HG03139 (cell line): ENCODE measurements at regions not wholly inside any gene's neighbourhood (a gene's known extent, or its start where the extent isn't known, plus 50 kb on each side); places are given as distances from the start of the nearest gene placed in this dataset.

Experiments
- ATAC-seq: cut with Tn5 transposase; IDR thresholded peaks from one replicate; pipeline ENCODE4 v1.9.1; 2021; ENCODE audit not compliant: unreplicated experiment

DNA sequence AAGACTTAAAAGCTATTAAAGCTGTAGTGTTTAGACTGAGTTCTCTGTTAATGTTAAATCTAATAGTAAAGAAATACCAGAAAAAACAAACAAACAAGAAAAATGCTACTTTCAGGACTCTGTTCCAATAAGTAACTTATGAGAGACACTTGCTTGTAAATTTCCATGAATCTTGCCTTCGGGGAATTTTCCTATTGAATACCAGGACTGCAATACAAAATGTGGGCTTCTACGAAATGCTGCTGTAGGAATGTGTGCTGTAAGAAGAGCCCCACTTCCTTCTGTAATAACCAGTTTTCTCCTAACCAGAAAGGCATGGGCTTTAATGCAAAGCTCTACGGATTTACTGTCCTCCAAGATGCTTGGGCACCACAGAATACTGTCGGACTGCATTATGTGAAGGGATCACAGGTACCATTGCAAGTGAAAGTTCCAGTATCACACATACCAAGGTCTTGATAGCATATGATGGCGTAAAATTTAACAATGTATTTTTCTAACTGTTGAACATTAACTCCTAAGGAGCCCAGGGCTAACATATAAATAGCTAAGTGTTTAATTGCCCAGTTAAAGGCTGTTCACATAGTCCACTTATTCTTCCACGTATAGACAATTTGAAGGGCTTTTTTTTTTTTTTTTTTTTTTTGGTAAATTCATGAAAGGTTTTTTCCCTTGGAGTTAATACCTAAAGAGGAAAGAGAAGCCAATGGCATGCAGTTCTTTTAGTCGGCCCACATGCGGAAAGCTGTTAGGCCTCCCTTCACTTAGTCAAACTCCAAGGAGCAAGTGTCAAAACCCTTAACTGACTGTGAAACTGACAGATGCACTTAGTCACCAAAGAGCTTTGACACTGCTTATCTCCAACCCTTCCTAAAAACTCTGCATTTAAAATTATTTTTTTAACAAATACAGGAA is 564.0 kb upstream of the POU3F3 start:
- no peak for ATAC-seq

DNA sequence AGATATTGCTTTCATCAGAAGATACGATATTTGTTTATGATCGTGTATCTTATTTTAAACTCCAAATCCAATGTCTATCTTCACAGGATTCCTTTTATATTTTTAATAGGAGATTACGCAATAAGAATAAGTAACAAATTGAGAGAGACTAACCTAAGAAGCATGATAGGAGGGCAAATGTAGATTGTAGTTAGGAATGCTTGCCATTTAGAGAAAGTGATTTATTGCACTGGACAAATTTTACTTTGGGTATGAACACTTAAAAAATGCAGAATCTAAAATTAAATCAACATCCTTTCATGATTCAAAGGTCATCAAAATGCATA is 563.4 kb upstream of the POU3F3 start:
- ATAC-seq: no peak

- no peak for ATAC-seq
Measured at GRCh38 chr2:104312684-104313083, 541.2 kb upstream of the POU3F3 start.

DNA sequence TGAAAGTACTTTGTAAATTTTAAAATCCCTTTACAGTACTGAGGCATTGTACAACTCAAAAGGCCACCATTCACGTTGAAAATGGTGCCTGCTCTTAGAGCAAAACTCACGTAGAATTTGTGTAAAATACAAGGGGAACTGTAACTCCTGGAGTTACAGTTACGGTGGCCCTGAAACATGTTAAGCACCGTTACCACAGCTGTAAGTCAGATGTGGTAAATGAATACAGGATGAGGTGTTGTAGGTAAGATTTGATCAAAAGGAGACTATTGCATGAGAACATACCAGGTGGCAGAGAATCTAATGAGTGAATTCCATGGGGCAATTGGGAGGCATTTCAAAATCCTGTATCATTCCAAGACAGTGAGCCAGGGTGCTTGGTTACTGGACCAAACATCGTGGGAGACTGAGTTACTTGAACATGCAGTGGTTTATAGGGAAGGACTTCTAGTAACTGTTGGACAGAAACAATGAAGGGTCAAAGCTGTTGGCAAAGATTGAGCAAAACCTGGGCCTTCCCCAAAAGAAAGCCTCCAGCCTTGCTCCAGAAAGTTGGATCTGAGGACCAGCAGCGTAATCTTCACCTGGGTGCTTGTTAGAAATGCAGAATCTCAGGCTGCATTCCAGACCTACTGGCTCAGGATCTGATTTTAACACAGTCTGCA is 535.8 kb upstream of the POU3F3 start:
- ATAC-seq: no peak

DNA sequence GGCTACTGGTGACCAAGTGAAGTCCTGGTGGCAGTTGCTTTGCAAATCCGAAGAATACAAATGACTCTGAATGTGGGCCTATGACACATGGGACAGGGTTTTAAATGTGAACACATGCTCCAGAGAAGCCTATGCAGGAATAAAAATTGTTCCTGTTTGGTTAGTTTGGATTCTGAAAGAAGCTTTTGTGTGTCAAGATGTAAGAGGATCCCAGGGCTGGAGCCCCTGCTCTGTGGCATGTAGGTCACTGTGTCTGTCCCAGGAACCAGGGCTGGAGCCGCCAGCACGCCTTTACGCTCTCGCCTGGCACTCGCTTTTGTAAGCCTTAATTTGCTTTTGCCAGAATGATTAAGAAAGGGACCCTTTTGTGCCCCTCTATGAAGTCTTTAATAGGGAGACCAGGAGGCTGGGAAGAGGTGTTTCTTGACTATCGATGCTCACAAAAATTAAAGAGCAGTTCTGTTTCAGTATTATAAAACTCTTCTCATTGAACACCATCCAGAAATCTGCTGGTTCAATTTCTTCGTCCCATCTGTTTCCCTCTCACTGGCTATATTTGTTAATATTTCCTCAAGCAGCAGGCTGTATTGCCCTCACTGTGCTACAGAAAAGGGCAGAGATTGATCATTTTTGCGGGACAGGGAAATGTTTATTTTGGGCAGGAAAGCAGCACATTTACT is 532.7 kb upstream of the POU3F3 start:
- ATAC-seq: no peak

DNA sequence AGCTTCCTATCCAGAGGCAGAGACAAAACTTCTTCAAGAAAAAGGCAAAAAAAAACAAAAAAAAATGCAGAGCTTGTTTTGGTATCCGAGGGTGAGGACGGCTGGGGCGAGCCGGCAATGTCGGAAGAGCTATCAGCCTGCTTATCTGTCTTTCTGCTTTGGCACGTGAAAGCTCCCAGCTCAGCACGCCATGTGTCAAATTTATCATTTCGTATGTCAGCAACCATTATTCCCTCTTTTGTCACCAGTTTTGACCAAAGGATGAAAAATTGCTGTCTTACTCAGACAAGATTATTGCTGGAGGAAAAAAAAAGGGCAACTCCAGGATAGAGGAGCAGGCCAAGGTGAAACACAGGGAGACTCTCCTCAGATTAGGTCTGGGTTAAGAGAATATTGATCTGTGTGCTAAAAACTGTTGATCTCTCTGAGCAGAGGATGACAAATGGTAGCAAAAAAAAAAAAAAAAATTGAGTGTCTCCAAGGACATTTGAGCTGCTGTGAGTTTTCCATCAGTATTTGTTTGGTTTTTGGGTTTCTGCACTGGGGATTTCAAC is 532.0 kb upstream of the POU3F3 start:
- ATAC-seq: no peak

DNA sequence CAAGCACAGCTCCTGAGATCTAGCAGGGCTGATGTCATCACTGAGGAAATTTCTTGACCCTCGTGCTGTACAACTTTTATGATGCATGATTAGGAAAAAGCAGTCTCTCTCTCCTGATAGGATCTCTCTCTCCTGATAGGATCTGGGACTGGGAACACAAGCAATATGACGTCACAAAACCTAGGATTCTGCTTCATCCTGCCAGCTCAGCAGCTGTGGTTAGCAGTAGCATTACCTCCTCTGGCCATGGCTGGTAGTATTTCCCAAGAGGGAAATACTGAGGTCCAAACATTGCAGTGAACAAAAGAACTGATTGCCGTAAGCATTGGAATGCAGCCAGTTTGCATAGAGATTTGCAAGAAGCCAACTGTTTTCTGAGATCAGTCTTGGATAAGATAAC is 521.2 kb upstream of the POU3F3 start:
- ATAC-seq: no peak

- ATAC-seq: no peak
Measured at GRCh38 chr2:104337869-104338268, 516.0 kb upstream of the POU3F3 start.

GRCh38 chr2:104340162-104340561 is 513.8 kb upstream of the POU3F3 start:
- ATAC-seq: no peak

DNA sequence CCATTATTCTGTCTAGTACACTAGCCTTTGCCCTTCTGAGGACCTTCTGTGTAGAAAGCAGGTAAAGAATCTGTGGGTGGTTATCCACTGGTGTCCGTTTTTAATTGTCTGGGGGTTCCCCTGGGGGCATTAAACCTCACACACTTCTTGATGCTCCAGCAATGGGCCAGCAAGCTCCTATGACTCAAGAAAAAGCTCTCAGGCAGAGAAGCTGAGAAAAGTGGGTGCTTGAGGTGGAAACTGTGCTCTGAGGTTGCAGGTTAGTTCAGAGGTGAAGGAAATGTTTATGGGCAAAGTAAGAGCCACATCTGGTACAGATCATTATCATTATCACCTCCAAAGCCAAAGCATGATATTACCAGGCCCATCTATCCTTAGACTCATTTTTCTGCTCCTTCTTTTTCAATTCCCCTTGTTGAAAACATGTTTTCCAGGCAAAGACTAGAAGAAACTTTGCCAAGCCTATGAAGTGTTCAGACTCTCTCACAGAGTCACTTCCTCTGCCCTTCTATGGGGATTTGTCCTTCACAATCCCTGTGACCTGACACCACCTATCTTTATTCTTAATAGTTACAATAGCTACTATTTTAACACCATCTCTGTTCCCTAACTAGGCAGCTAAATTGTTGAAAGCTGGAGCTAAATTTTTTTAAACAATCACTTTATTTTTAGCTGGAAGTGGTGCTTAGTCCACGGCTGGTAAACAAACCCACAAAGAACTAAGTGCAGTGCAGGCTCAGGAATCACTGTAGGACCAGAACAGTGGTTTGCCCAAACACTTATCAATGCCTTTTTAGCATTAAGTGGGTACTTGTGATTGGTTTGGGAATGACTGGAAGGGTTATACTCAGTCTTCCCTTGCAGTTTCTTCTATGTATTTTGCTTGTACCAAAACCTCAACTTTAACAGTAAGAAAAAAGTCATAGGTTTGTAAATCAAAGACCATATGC is 512.8 kb upstream of the POU3F3 start:
- no peak for ATAC-seq

DNA sequence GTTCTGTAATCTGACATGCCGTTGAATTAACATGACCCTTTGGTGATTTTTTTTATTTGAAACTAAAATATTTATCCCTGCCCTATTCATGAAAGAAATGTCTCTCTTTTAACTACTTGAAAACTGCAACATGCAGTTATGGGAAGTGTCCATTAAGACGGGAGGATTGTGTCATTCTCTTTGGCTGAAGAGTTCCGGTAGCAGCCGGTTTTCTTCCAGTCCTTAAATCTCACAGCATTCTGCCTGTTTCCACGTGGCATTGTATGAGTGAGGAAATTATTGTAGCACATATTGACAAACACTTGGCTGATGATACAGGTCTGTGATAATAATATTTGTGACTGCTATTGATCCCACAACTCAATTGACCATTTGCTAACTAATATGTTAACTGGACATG is 509.6 kb upstream of the POU3F3 start:
- ATAC-seq: no peak

DNA sequence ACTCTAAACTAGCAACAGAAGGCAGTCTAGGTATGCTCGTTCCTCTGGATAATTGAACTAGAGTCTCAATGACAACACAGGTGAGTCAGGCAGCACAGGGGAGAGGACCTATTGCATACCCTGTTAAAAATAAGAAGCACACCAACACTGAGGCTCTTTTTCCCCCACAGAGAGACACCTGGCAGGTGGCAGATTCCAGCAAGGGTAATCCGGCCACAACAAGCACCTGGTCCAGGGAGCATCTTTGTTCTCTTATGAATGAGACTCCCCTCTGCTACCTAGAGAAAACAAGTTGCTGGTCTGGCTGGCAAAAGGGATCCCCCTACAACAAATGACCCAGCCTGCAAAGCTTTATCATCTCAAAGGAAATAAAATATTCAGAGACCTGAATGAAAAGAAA is 508.9 kb upstream of the POU3F3 start:
- no peak for ATAC-seq

- ATAC-seq: no peak
Measured at GRCh38 chr2:104358122-104358521, 495.8 kb upstream of the POU3F3 start.

DNA sequence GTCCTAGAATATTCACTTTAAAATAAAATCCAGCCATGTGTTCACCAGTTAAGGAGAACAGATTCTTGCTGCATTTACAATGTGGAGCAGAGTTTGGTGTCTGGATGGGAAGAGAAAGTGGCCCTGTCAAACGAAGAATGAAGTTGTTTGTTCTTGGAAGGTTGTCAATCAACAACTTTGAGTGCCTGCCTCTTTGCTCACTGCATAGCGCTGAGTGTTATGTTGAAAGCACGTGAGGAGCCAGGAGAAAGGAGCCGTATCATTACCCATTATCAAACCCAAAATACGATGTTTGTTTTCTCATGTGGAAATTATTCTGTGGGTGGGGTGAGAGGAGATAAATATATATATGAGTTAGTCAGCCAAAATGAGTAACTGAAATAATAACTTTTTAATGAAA is 492.5 kb upstream of the POU3F3 start:
- no peak for ATAC-seq

DNA sequence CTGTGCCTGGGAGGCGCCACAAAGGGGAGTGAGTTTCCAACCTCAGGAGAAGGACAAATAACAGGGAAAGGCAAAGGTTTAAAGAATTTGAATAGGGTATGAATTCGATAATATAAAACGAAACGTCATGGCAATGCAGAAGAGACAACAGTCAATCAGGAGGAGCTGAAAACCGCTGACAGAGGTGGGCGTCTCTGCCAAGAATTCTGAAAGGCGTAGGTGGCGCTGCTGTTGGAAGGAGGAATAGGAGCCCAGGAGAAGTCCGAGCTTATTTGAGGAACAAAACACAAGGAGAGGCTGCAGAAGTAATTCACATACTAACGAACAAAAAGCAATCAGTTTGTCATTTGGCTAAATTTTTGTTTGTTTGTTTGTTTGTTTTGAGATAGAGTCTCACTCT is 485.8 kb upstream of the POU3F3 start:
- ATAC-seq: no peak

DNA sequence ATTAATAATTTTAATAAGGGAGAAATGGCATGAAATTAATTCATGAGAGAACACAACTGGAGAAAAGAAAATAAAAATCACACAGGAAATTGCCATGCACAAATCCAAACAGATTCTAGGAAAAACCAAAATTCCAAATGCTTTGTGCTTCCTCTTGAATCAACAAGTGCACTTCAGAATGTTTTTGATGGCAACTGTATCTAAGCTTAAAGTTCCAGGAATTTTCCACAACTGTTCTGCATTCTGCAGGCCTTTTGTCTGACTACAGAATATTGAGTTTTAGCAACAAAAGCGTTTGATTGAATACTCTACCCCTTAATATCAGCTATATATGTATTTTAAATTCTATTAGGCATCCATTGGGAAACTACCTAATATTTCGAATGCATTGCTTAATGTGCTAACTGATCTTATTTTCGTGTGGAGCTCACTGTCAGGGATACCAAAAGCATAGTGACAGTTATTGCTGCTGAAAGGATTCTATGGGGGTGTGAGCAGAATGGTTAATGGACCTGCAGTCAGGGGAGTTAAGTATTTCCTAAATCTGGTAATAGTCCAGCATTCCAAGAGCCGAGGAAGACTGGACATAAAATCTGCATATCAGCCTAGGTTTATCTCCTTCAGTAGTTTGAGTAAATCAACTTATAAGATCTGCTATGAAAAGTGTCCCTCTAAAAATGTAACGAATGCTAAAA is 482.7 kb upstream of the POU3F3 start:
- ATAC-seq: no peak

DNA sequence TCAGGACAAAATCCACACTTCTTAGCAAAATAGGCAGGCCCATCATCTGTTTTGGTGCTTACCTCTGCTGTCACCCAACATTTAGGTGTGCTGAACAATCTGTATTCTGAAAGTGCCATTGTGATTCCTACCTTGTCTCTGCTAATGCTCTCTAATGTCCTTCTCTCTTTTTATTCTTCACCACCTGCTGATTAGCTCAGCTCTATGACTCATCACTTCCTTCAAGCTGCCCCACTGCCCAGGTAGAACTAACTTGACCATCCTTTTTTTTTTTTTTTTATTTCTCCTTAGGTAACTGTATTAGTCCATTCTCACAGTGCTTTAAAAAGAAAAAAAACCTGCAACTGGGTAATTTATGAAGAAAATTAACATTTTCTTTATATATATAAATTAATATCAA is 478.7 kb upstream of the POU3F3 start:
- no peak for ATAC-seq

- no peak for ATAC-seq
Measured at GRCh38 chr2:104378853-104379374, 475.0 kb upstream of the POU3F3 start.

DNA sequence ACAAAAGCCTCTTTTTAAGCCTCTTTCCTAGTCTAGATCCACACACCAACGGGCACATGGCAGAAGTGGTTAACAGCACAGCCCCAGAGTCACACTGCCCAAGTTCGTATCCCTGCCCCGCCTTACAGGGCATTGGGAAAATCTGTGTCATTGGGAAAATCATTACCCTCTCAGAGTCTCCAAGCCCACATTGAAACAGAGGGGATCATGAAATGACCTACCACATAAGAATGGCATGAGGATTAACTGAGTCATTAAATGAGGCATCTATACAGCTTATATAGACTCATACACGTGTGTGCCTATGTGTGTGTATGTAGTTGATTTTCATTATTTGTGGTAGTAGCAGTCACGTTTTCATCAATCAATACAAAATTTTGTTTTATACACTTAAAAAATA is 469.0 kb upstream of the POU3F3 start:
- ATAC-seq: no peak

- no peak for ATAC-seq
Measured at GRCh38 chr2:104385743-104386142, 468.2 kb upstream of the POU3F3 start.
